Hematopoietic multipotent progenitor cell treated with erythropoietin and hydrocortisone succinate and interleukin-3 and kit ligand, for 15 days (in vitro differentiated cells): ENCODE measurements at regions not wholly inside any gene's neighbourhood (a gene's known extent, or its start where the extent isn't known, plus 50 kb on each side); places are given as distances from the start of the nearest gene placed in this dataset.
"Not testable (repeated sequence)": the region's sequence is repeated elsewhere in the genome, so short reads cannot be mapped to it uniquely, and the experiment has no call there.

Experiments
- DNase-seq: peaks from one replicate; pipeline ENCODE4 v3.0.0-alpha.2; 2015; ENCODE audit warnings: low spot score

- no peak for DNase-seq
Measured at GRCh38 chr16:16879567-16880251, 500.8 kb downstream of the NPIPA7 start.

DNA sequence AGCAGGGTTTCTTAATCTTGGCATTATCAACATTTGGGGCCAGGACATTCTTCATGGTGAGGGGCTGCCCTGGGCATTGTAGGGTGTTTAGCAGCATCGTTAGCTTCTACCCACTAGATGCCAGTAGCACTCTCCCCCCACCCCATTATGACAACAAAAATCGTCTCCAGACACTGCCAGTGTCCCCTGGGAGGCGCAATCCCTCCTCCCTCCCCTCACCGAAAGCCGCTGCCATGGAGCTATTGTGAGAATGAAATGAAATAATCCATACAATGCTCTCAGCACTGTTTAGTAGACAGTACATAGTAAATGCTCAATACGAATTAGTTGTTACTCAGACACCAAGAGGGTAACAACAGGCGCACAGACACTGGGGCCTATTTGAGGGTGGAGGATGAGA lies 502.9 kb downstream of the NPIPA7 start:
- no peak for DNase-seq

GRCh38 chr16:16882766-16883165 lies 503.8 kb downstream of the NPIPA7 start:
- DNase-seq, result no peak

DNA sequence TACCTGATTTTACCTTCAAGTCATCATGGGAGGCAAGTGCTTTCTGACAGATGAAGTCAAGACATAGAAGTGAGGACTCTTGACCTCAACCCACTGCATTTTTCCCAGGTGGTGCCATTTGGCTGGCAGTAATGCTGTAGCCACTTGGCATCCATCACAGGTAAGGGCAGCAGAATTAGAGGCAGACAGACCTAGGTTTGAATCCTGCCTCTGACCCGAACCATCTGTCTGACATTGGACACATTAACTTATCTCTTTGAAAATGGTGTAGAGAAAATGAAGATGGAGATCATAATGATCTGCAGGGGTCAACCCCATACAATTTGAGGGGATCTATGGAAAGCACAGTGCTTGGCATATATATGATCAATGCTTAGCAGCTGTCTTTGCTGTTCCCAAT lies 505.5 kb downstream of the NPIPA7 start:
- DNase-seq, result no peak

- no peak for DNase-seq
Measured at GRCh38 chr16:16887193-16887592, 508.3 kb downstream of the NPIPA7 start.

DNA sequence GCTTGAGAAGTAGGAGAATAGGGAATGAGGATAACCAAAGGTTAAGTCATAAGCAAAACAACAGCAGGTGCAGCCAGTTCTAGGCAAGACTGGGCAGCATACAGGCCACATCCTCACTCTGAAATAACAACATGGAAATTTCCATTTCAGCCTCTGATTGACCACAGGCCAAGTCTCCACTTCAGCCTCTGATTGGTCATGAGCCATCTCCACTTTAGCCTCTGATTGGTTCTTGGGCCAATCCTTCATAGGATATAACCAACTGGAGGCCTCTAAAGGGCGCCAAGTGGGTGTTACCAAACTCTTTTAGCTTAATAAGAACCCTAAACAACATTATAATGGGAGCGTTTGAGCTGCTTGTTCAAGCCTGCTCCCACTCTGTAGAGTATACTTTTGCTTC lies 512.0 kb downstream of the NPIPA7 start:
- DNase-seq, result no peak

DNA sequence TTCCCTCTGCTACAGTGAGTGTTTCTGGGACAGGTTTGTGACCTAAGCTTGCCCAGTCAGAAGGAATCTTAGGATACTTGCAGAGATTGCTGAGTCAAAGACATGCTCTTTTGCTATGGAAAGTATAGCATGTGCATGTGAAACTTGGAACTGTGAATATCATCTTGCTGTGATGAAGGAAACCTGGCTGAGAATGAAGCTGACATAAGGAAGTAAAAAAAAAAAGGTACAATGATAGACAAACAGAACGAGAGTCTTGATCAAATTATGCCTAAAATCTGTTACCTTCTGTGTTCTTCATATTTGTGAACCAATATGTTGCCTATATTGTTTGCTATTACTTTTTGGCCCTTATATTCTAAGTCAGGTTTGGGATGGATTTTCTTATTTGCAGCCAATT lies 525.7 kb downstream of the NPIPA7 start:
- no peak for DNase-seq

DNA sequence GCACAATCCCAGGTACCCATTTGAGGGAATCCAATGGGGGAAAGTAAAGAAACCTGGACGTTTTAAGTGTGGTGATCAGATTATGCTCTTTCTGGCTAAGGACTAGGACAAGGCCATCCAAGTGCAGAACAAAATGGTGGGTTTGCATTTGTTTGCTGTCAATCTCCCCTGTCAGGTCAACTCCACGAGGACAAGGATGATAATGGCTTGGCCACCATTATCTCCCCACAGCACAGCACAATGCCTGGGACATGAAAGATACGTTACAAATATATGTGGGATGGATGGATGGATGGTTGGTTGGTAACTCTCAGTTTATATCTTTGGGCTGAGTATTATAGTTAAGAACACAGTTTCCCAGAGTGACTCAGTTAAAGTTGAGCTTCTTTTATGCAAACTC lies 526.9 kb downstream of the NPIPA7 start:
- no peak for DNase-seq

- no peak for DNase-seq
Measured at GRCh38 chr16:16907089-16907488, 528.1 kb downstream of the NPIPA7 start.

- DNase-seq, result no peak
Measured at GRCh38 chr16:16908077-16908476, 529.1 kb downstream of the NPIPA7 start.

- no peak for DNase-seq
Measured at GRCh38 chr16:16909126-16909525, 530.2 kb downstream of the NPIPA7 start.

GRCh38 chr16:16910666-16911065 lies 531.7 kb downstream of the NPIPA7 start:
- DNase-seq, result no peak

DNA sequence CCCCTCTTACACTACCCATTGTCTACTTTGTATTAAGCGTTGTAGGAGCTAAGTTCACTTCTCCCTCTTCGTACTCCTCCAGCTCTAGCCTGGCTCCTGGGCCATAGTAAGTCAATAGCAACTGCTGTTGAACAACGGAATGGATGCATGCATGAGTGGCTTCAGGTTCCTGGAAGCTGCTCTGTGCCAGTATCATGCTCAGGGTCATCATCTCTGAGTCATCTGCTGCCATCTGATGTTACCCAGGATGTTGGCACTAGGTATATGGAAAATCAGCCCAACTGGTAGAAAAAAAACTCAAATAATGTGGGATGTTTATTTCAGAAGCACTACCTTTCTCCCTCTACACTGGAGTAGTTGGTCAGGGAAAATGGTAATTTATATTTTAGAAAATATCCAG lies 536.8 kb downstream of the NPIPA7 start:
- no peak for DNase-seq

- DNase-seq, result no peak
Measured at GRCh38 chr16:16917191-16917785, 538.3 kb downstream of the NPIPA7 start.

DNA sequence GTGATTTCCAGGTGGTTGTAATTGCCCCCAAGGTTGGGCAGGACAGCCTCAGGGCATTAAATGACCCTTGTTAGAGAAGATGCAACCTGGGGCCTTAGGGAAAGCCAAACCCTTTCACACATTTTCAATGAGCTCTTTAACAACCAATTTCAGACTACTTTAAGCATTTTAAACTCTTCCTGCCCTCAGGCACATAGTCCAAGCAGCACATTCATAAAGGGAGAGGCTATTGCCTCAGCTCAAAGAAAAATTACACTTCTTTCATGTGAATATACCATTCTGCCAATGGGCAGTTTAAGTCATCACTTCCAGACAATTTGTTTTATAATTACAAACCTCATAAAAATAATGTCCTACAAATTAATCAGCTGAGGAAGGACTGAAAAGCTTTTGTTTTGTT lies 544.5 kb downstream of the NPIPA7 start:
- no peak for DNase-seq

DNA sequence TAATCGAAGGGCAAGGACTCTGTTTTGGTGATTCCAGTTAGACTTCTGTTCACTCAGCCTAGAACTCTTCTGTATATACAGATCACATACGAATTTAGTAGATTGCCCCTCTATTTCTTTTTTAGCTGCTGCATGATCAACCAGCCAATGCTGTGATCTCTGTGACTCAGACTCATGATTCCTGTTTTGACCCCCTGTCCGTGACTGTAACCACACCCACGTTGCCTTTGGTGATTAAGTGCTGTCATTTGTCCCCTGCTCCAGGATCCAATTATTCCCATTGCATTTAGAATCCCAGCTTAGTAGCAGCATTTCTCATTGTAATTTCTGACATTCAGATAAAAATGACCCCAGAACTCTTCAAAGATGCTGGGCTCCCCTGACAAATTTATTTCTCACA lies 545.7 kb downstream of the NPIPA7 start:
- no peak for DNase-seq

DNA sequence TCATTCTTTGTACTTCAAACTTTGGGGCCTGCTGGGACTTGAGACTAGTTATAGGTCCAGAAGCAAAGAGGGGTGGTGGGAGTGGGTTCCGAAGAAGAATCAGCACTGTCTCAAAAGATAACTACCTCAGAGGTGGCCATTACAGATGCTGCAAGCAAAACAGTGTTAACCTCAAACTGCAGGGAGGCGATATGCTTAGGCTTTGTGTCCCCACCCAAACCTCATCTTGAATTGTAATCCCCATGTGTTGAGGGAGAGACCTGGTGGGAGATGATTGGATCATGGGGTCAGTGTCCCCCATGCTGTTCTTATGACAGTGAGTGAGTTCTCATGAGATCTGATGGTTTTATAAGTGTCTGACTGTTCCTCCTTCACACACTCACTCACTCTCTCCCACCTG lies 545.3 kb downstream of the XYLT1 start:
- no peak for DNase-seq

DNA sequence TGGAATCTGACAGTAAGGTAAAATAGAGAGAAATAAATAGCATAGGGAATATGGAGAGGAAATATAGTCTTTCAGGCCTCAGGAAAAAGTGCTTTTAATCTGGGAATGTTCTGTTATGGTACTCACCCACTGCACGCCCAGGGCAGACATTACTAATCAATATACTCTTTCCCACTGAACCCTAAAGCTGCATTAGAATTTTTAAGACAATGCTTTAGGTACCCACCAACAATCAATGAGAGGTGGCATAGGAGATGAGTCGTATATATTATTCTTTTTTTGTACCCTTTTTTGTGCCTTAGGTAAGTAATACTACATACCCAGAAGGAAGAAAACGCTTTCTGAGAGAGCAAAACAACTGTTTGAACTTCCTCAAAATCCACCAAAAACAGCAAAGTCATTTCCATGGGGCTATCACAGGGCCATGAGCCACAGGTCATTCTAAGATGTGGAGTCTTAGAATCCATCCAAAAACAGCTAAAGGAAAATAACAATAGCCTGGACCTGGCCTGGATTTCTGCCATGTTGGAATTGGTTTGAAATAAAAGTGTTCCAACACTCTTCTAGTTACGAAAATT lies 542.1 kb downstream of the XYLT1 start:
- no peak for DNase-seq

DNA sequence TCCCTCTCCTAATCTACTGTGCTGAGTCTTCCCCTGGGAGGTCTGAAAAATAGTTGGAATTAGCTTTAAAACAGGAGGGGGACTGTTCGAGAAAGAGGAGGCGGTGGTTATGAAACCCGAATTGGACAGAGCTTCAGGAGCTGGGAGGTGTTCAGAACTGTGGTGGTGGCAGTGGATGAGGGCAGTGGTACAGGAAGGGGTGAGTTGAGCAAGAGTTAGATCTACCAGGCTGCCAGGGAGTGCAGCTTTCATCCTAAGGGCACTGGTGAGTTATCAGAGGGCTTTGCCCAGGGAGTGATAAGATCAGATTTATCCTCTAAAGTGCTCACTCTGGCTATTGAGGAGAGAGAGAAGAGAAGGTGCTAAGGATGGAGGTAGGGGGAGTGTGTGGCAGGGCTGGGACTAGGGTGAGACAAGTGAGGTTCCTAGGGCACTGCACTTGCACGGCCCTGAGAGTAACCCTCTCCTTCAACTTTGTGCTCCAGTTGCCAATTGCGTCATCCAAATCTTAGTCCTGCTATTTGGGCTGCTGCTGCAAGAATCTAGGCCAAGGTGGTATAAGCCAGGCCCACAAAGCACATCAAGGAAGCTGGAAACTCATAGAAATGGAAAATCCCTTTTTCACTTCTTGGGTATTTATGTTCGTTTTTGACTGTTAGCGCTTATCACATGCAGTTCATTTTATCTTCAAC lies 540.3 kb downstream of the XYLT1 start:
- DNase-seq, result no peak

DNA sequence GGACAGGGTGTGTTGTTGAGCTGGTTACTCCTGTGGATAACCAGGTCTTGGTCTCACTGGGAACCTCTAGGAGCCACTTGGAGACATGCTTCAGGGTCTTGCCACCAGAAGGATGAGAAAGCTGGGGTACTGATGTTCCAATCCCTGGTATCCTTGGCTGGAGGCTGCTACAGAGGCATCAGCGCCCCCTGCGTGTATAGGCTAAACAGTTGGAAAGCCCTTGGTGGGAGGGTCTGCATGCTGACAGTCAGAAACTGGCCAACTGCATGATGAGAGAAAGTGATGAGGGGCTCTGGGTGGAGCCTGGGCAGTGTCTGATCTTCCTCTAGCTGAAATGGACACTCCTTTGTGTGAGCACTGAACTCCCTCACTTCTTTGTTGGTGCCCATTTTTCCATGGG lies 536.9 kb downstream of the XYLT1 start:
- DNase-seq, result no peak

DNA sequence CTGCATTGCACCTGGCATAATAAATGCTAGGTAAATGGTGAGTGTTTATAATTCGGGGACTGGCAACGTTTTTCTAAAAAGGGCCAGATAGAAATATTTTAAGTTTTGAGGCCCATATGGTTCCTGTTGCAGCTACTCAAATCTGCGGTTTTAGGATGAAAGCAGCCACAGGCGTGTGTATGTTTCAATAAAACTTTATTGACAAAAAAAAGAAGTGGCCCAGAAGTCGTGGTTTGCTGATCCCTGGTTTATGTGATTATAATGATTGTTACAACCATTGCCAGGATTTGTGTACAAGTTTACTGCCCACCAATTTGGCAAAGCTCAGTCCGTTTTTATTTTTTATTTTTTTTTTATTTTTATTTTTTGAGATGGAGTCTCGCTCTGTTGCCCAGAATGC lies 536.1 kb downstream of the XYLT1 start:
- DNase-seq, result no peak

GRCh38 chr16:16935909-16936308 lies 534.9 kb downstream of the XYLT1 start:
- DNase-seq, result not testable (repeated sequence)

- no peak for DNase-seq
Measured at GRCh38 chr16:16937576-16937975, 533.2 kb downstream of the XYLT1 start.
